ENCODE measurements at regions not wholly inside any gene's neighbourhood (a gene's known extent, or its start where the extent isn't known, plus 50 kb on each side); places are given as distances from the start of the nearest gene placed in this dataset.

DNA sequence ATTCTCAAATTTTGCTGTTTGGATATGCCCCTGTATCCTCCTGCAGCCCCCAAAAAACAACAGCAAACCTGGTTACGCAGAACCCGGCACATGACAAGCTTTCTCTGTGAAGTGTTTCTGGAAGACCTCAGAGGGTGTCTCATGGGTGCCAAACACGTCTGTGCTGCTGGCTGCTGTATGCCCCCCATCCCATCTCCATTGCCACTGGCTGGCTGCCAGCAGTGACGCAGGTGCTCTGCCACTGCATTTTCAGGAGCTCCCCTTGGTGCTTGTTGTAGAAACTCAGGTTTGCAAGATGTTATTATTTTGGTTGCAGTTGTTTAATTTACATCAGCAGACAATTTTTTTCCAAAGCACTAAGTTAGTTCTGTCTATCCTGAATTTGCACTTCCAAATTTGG lies 166.4 kb upstream of the FANCL start:
- no peaks in the 10 kb centered on the region for H3K79me2 ChIP-seq (ENCODE audit: insufficient read depth, low read length)
- TF ChIP-seq, protein P1, sequence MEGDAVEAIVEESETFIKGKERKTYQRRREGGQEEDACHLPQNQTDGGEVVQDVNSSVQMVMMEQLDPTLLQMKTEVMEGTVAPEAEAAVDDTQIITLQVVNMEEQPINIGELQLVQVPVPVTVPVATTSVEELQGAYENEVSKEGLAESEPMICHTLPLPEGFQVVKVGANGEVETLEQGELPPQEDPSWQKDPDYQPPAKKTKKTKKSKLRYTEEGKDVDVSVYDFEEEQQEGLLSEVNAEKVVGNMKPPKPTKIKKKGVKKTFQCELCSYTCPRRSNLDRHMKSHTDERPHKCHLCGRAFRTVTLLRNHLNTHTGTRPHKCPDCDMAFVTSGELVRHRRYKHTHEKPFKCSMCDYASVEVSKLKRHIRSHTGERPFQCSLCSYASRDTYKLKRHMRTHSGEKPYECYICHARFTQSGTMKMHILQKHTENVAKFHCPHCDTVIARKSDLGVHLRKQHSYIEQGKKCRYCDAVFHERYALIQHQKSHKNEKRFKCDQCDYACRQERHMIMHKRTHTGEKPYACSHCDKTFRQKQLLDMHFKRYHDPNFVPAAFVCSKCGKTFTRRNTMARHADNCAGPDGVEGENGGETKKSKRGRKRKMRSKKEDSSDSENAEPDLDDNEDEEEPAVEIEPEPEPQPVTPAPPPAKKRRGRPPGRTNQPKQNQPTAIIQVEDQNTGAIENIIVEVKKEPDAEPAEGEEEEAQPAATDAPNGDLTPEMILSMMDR (IDR thresholded peaks at IDR 0.05; ENCODE audit: borderline replicate concordance, extremely low read depth, low read length, poor library complexity, severe bottlenecking): no peak
- TF ChIP-seq EZH2 (IDR thresholded peaks at IDR 0.05; ENCODE audit: borderline replicate concordance, low read depth, low read length, severe bottlenecking): no peak
- no peaks in the 10 kb centered on the region for H3K27me3 ChIP-seq (ENCODE audit: insufficient read depth, low read length, poor library complexity)
- H2AFZ ChIP-seq (ENCODE audit: low read depth, low read length): no peak overlapping the region
- no peaks in the 10 kb centered on the region for H3K36me3 ChIP-seq (ENCODE audit: insufficient read depth, low read length)
- no peak overlapping the region for H3K27ac ChIP-seq (ENCODE audit: low read length)
- no peak overlapping the region for H3K9ac ChIP-seq (ENCODE audit: low read depth, low read length)
- no peaks in the 10 kb centered on the region for H4K20me1 ChIP-seq (ENCODE audit: insufficient read depth, low read length)
- H3K9me3 ChIP-seq (ENCODE audit: insufficient read depth, low read length, severe bottlenecking): no peaks in the 10 kb centered on the region
- ATAC-seq (ENCODE audit: insufficient read depth, low read depth) (no peak), DNase-seq (no peak)
- H3K4me1 ChIP-seq (ENCODE audit: insufficient read depth, low read length): no peaks in the 10 kb centered on the region
- no peak overlapping the region for H3K4me3 ChIP-seq (ENCODE audit: low read depth in 1 of 2, low read length in 2 of 2)
- no peak overlapping the region for H3K4me2 ChIP-seq (ENCODE audit: insufficient read depth, low read length)

DNA sequence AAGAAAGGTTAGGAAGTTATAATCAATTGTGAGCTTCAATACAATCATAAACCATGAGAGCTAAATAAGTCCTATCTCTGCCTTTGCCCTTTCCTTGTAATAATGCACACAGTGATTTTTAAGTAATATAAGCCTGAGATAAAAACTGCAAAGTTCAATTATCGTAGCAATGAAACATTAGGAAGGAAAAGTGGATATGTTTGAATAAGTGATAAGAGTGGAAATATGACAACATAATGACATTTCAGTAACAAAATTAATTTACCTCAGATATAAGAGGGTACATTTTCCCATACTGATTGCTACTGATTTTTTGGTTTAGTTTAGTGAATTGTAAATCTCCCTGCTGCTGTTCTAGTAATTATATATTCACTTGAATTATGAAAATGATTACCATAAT lies 164.2 kb upstream of the FANCL start:
- Histone ChIP-seq H2AFZ (ENCODE audit: low read depth, low read length) (no peak overlapping the region), H3K4me1 (ENCODE audit: insufficient read depth, low read length) (no peaks in the 10 kb centered on the region)
- no peak for TF ChIP-seq EZH2 (IDR thresholded peaks at IDR 0.05; ENCODE audit: borderline replicate concordance, low read depth, low read length, severe bottlenecking)
- TF ChIP-seq, protein P1 (IDR thresholded peaks at IDR 0.05; ENCODE audit: borderline replicate concordance, extremely low read depth, low read length, poor library complexity, severe bottlenecking): no peak

DNA sequence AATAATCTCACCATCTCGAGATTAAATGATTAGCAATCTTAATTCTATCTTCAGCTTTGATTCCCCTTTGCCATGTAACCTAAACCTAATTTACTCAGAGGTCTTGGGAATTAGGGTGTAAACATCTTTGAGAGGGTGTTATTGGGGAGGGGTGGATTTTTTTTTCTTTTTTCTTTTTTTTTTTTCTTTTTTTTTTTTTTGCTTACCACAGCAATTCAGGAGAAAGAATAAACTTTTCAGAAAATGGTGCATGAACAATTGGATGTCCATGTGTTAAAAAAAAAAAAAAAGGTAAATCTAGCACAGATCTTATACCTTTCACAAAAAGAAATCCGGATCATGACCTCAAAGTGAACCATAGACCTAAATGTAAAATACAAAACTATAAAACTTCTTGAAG lies 160.8 kb upstream of the FANCL start:
- no peak overlapping the region for H3K27ac ChIP-seq (ENCODE audit: low read length)
- no peaks in the 10 kb centered on the region for H3K27me3 ChIP-seq (ENCODE audit: insufficient read depth, low read length, poor library complexity)
- ATAC-seq (ENCODE audit: insufficient read depth, low read depth): no peak
- H3K79me2 ChIP-seq (ENCODE audit: insufficient read depth, low read length): no peaks in the 10 kb centered on the region
- no peaks in the 10 kb centered on the region for H3K36me3 ChIP-seq (ENCODE audit: insufficient read depth, low read length)
- no peak for DNase-seq
- H3K9me3 ChIP-seq (ENCODE audit: insufficient read depth, low read length, severe bottlenecking): no peaks in the 10 kb centered on the region
- H3K4me3 ChIP-seq (ENCODE audit: low read depth in 1 of 2, low read length in 2 of 2): no peak overlapping the region
- no peak overlapping the region for H2AFZ ChIP-seq (ENCODE audit: low read depth, low read length)
- H3K9ac ChIP-seq (ENCODE audit: low read depth, low read length): no peak overlapping the region
- no peak for TF ChIP-seq EZH2 (IDR thresholded peaks at IDR 0.05; ENCODE audit: borderline replicate concordance, low read depth, low read length, severe bottlenecking)
- TF ChIP-seq, protein P1 (IDR thresholded peaks at IDR 0.05; ENCODE audit: borderline replicate concordance, extremely low read depth, low read length, poor library complexity, severe bottlenecking): no peak
- no peak overlapping the region for H3K4me2 ChIP-seq (ENCODE audit: insufficient read depth, low read length)
- H4K20me1 ChIP-seq (ENCODE audit: insufficient read depth, low read length): no peaks in the 10 kb centered on the region
- H3K4me1 ChIP-seq (ENCODE audit: insufficient read depth, low read length): no peaks in the 10 kb centered on the region

More for the DNA sequence above, 164.2 kb upstream of the FANCL start:
- H4K20me1 ChIP-seq (ENCODE audit: insufficient read depth, low read length): no peaks in the 10 kb centered on the region
- no peaks in the 10 kb centered on the region for H3K79me2 ChIP-seq (ENCODE audit: insufficient read depth, low read length)
- no peaks in the 10 kb centered on the region for H3K9me3 ChIP-seq (ENCODE audit: insufficient read depth, low read length, severe bottlenecking)
- no peaks in the 10 kb centered on the region for H3K27me3 ChIP-seq (ENCODE audit: insufficient read depth, low read length, poor library complexity)
- ATAC-seq (ENCODE audit: insufficient read depth, low read depth) (no peak), DNase-seq (no peak)
- H3K27ac ChIP-seq (ENCODE audit: low read length): no peak overlapping the region
- no peak overlapping the region for H3K4me3 ChIP-seq (ENCODE audit: low read depth in 1 of 2, low read length in 2 of 2)
- no peak overlapping the region for H3K4me2 ChIP-seq (ENCODE audit: insufficient read depth, low read length)
- no peak overlapping the region for H3K9ac ChIP-seq (ENCODE audit: low read depth, low read length)
- no peaks in the 10 kb centered on the region for H3K36me3 ChIP-seq (ENCODE audit: insufficient read depth, low read length)

DNA sequence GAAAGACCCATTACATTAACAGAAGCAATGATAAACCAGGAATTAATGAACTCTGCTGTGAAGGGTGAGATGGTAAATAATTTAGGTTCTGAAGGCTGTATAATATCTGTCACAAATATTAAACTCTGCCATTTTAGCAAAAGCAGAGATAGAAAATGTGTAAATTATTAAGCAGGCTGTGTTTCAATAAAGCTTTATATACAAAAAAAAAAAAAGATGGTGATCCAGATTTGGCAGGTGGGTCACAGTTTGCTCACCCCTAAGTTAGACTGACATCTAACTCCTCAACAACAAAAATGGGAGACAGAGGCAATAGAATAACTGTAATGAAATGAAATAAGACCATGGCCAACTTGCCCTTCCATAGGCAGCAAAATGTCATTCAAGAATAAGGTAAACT lies 157.3 kb upstream of the FANCL start:
- H3K27ac ChIP-seq (ENCODE audit: low read length): no peak overlapping the region
- H3K4me1 ChIP-seq (ENCODE audit: insufficient read depth, low read length): no peaks in the 10 kb centered on the region
- no peak for ATAC-seq (ENCODE audit: insufficient read depth, low read depth)
- no peak overlapping the region for H3K4me2 ChIP-seq (ENCODE audit: insufficient read depth, low read length)
- H3K9ac ChIP-seq (ENCODE audit: low read depth, low read length): no peak overlapping the region
- no peak for DNase-seq
- no peaks in the 10 kb centered on the region for H3K9me3 ChIP-seq (ENCODE audit: insufficient read depth, low read length, severe bottlenecking)
- H3K4me3 ChIP-seq (ENCODE audit: low read depth in 1 of 2, low read length in 2 of 2): no peak overlapping the region
- H2AFZ ChIP-seq (ENCODE audit: low read depth, low read length): no peak overlapping the region
- no peaks in the 10 kb centered on the region for H3K36me3 ChIP-seq (ENCODE audit: insufficient read depth, low read length)
- TF ChIP-seq, protein P1 (IDR thresholded peaks at IDR 0.05; ENCODE audit: borderline replicate concordance, extremely low read depth, low read length, poor library complexity, severe bottlenecking): no peak
- no peak for TF ChIP-seq EZH2 (IDR thresholded peaks at IDR 0.05; ENCODE audit: borderline replicate concordance, low read depth, low read length, severe bottlenecking)
- H3K27me3 ChIP-seq (ENCODE audit: insufficient read depth, low read length, poor library complexity): no peaks in the 10 kb centered on the region
- H4K20me1 ChIP-seq (ENCODE audit: insufficient read depth, low read length): no peaks in the 10 kb centered on the region
- H3K79me2 ChIP-seq (ENCODE audit: insufficient read depth, low read length): no peaks in the 10 kb centered on the region
